GM21737 (cell line): ENCODE measurements at regions not wholly inside any gene's neighbourhood (a gene's known extent, or its start where the extent isn't known, plus 50 kb on each side); places are given as distances from the start of the nearest gene placed in this dataset.
"Not testable (repeated sequence)": the region's sequence is repeated elsewhere in the genome, so short reads cannot be mapped to it uniquely, and the experiment has no call there.

Experiments
- ATAC-seq: cut with Tn5 transposase; IDR thresholded peaks from one replicate; pipeline ENCODE4 v1.9.1; 2021; ENCODE audit warnings: mild to moderate bottlenecking, moderate library complexity; ENCODE audit not compliant: unreplicated experiment

- no peak for ATAC-seq
Measured at GRCh38 chrX:131595120-131595519, 51.2 kb downstream of the OR13H1 start.

GRCh38 chrX:131607792-131608369, 64.0 kb downstream of the OR13H1 start:
- no peak for ATAC-seq

- ATAC-seq = no peak
Measured at GRCh38 chrX:131609480-131609879, 65.6 kb downstream of the OR13H1 start.

- ATAC-seq = no peak
Measured at GRCh38 chrX:131613260-131613659, 69.4 kb downstream of the OR13H1 start.

GRCh38 chrX:131614241-131614640, 70.4 kb downstream of the OR13H1 start:
- no peak for ATAC-seq

GRCh38 chrX:131617182-131617581, 73.3 kb downstream of the OR13H1 start:
- no peak for ATAC-seq

GRCh38 chrX:131621650-131622049, 77.8 kb downstream of the OR13H1 start:
- ATAC-seq = no peak

GRCh38 chrX:131626681-131627296, 82.9 kb downstream of the OR13H1 start:
- ATAC-seq = no peak

- ATAC-seq = no peak
Measured at GRCh38 chrX:131630534-131630933, 86.7 kb downstream of the OR13H1 start.

- no peak for ATAC-seq
Measured at GRCh38 chrX:131633285-131633917, 89.5 kb downstream of the OR13H1 start.

- ATAC-seq = no peak
Measured at GRCh38 chrX:131634900-131635299, 91.0 kb downstream of the OR13H1 start.

GRCh38 chrX:131646106-131646505, 102.2 kb downstream of the OR13H1 start:
- ATAC-seq = no peak

GRCh38 chrX:131649741-131650140, 105.9 kb downstream of the OR13H1 start:
- ATAC-seq = no peak

GRCh38 chrX:131650637-131651410, 107.0 kb downstream of the OR13H1 start:
- ATAC-seq = no peak

- ATAC-seq = not testable (repeated sequence)
Measured at GRCh38 chrX:131663726-131664125, 119.9 kb downstream of the OR13H1 start.

- ATAC-seq = no peak
Measured at GRCh38 chrX:131671735-131672134, 127.9 kb downstream of the OR13H1 start.

GRCh38 chrX:131675596-131676194, 131.8 kb downstream of the OR13H1 start:
- no peak for ATAC-seq

GRCh38 chrX:131677655-131678628, 134.1 kb downstream of the OR13H1 start:
- ATAC-seq = peak; percentile 65

- ATAC-seq = not testable (repeated sequence)
Measured at GRCh38 chrX:131682735-131683134, 138.9 kb downstream of the OR13H1 start.

GRCh38 chrX:131693359-131693758, 149.5 kb downstream of the OR13H1 start:
- no peak for ATAC-seq
